ENCODE measurements at regions not wholly inside any gene's neighbourhood (a gene's known extent, or its start where the extent isn't known, plus 50 kb on each side); places are given as distances from the start of the nearest gene placed in this dataset.

- no peaks in the 10 kb centered on the region for H3K27me3 Mint-ChIP-seq (ENCODE audit: low read depth)
- ChIA-PET POLR2A (no interaction called here), CTCF (no interaction called here)
- no peak overlapping the region for H3K4me3 Mint-ChIP-seq
- no peaks in the 10 kb centered on the region for H3K9me3 Mint-ChIP-seq
- H3K4me1 Mint-ChIP-seq: no peaks in the 10 kb centered on the region
- ATAC-seq (no peak), DNase-seq (ENCODE audit: low spot score) (no peak)
- TF ChIP-seq, protein P1, sequence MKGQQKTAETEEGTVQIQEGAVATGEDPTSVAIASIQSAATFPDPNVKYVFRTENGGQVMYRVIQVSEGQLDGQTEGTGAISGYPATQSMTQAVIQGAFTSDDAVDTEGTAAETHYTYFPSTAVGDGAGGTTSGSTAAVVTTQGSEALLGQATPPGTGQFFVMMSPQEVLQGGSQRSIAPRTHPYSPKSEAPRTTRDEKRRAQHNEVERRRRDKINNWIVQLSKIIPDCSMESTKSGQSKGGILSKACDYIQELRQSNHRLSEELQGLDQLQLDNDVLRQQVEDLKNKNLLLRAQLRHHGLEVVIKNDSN (CRISPR knock-in tag; IDR thresholded peaks at IDR 0.05): no peak
- no peak for TF ChIP-seq ZNF263 (CRISPR knock-in tag; IDR thresholded peaks at IDR 0.05; ENCODE audit: low read depth)
- no peaks in the 10 kb centered on the region for H3K36me3 Mint-ChIP-seq
- H3K27ac Mint-ChIP-seq: no peak overlapping the region
These were observed 142.3 kb upstream of the PCLO start for GRCh38 chr7:83305027-83305426.

DNA sequence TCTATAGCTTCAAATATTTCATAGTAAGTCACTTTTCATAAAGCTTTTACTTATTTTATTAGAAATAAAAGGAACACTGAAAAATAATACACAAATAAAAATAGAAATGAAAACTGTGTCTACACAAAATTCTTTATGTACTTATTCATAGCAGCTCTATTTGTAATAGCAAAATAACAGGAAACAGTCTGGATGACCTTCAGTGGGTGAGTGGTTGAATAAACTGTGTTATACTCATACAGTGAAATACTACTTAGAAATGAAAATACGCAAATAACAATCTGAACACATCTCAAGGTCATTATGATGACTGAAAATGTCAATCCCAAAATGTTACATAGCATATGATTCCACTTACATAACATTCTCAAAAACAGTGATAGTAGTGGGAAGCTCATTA is 138.7 kb upstream of the PCLO start:
- Mint-ChIP-seq H3K4me1 (no peaks in the 10 kb centered on the region), H3K9me3 (peaks cover 3% of the 10 kb centered on the region; the same call in 1 of the 2 replicates), H3K4me3 (no peak overlapping the region), H3K36me3 (no peaks in the 10 kb centered on the region), H3K27ac (no peak overlapping the region), H3K27me3 (ENCODE audit: low read depth) (no peaks in the 10 kb centered on the region)
- ATAC-seq: no peak
- ChIA-PET POLR2A (no interaction called here), CTCF (no interaction called here)
- TF ChIP-seq RELA (CRISPR knock-in tag; IDR thresholded peaks at IDR 0.05; ENCODE audit: borderline replicate concordance): no peak
- TF ChIP-seq, protein P2, sequence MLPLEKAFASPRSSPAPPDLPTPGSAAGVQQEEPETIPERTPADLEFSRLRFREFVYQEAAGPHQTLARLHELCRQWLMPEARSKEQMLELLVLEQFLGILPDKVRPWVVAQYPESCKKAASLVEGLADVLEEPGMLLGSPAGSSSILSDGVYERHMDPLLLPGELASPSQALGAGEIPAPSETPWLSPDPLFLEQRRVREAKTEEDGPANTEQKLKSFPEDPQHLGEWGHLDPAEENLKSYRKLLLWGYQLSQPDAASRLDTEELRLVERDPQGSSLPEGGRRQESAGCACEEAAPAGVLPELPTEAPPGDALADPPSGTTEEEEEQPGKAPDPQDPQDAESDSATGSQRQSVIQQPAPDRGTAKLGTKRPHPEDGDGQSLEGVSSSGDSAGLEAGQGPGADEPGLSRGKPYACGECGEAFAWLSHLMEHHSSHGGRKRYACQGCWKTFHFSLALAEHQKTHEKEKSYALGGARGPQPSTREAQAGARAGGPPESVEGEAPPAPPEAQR (CRISPR knock-in tag; IDR thresholded peaks at IDR 0.05): no peak
- no peak for TF ChIP-seq ATF6 (CRISPR knock-in tag; IDR thresholded peaks at IDR 0.05)
- TF ChIP-seq NR2C2 (CRISPR knock-in tag; IDR thresholded peaks at IDR 0.05): no peak
- no peak for TF ChIP-seq ESRRA (CRISPR knock-in tag; IDR thresholded peaks at IDR 0.05; ENCODE audit: borderline replicate concordance)
- TF ChIP-seq, protein P3, sequence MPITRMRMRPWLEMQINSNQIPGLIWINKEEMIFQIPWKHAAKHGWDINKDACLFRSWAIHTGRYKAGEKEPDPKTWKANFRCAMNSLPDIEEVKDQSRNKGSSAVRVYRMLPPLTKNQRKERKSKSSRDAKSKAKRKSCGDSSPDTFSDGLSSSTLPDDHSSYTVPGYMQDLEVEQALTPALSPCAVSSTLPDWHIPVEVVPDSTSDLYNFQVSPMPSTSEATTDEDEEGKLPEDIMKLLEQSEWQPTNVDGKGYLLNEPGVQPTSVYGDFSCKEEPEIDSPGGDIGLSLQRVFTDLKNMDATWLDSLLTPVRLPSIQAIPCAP (CRISPR knock-in tag; IDR thresholded peaks at IDR 0.05): no peak
- TF ChIP-seq ZNF512 (CRISPR knock-in tag; IDR thresholded peaks at IDR 0.05; ENCODE audit: borderline replicate concordance): no peak
- TF ChIP-seq ETV6 (CRISPR knock-in tag; IDR thresholded peaks at IDR 0.05): no peak
- TF ChIP-seq ZNF219 (CRISPR knock-in tag; IDR thresholded peaks at IDR 0.05; ENCODE audit: borderline replicate concordance): no peak
- TF ChIP-seq, protein P4, sequence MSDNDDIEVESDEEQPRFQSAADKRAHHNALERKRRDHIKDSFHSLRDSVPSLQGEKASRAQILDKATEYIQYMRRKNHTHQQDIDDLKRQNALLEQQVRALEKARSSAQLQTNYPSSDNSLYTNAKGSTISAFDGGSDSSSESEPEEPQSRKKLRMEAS (CRISPR knock-in tag; IDR thresholded peaks at IDR 0.05): no peak
- no peak for TF ChIP-seq ZNF416 (CRISPR knock-in tag; IDR thresholded peaks at IDR 0.05)
- no peak for TF ChIP-seq TCF7 (CRISPR knock-in tag; IDR thresholded peaks at IDR 0.05; ENCODE audit: low read depth)
- TF ChIP-seq FOXP1 (CRISPR knock-in tag; IDR thresholded peaks at IDR 0.05; ENCODE audit: borderline replicate concordance): no peak
- no peak for TF ChIP-seq NFATC4 (CRISPR knock-in tag; IDR thresholded peaks at IDR 0.05)
- TF ChIP-seq ELF4 (CRISPR knock-in tag; IDR thresholded peaks at IDR 0.05; ENCODE audit: low read depth): no peak
- no peak for TF ChIP-seq AR (CRISPR knock-in tag; IDR thresholded peaks at IDR 0.05)
- DNase-seq (ENCODE audit: low spot score): no peak
